GM12892 (cell line): ENCODE measurements at regions not wholly inside any gene's neighbourhood (a gene's known extent, or its start where the extent isn't known, plus 50 kb on each side); places are given as distances from the start of the nearest gene placed in this dataset.

Experiments
- POLR2A ChIP-seq: IDR thresholded peaks from 2 replicates; pipeline ENCODE4 v1.6.1; 2011; ENCODE audit warnings: low read depth, low read length, control low read depth
- POLR2AphosphoS5 ChIP-seq: IDR thresholded peaks from 2 replicates; pipeline ENCODE4 v1.6.1; 2011; ENCODE audit warnings: low read depth, low read length, control low read depth
- TAF1 ChIP-seq: IDR thresholded peaks from 2 replicates; pipeline ENCODE4 v1.6.1; 2011; ENCODE audit warnings: low read depth, mild to moderate bottlenecking, control low read depth, low read length, borderline replicate concordance

DNA sequence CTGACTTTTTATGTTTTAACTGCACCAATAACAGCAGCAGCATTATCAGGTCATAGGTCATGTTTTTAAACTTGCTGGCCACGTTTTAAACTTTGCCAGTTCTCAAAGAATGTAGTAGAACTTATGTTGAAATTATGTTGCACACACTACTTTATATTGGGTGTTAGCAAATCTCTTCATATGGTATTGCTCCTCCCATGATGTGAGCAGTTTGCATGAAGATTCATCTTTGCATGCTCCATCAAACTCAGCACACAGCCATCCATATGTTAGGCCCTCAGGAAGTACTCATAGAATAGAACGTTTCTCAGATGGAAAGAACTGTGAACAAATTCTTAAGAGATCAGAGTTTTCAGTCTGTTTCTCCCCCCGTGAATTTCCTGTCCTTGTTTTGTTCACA, 128.6 kb upstream of the MAP9 start:
- no peak for TF ChIP-seq POLR2A
- TF ChIP-seq TAF1, result no peak
- TF ChIP-seq POLR2AphosphoS5, result no peak
